ENCODE measurements at regions not wholly inside any gene's neighbourhood (a gene's known extent, or its start where the extent isn't known, plus 50 kb on each side); places are given as distances from the start of the nearest gene placed in this dataset.

DNA sequence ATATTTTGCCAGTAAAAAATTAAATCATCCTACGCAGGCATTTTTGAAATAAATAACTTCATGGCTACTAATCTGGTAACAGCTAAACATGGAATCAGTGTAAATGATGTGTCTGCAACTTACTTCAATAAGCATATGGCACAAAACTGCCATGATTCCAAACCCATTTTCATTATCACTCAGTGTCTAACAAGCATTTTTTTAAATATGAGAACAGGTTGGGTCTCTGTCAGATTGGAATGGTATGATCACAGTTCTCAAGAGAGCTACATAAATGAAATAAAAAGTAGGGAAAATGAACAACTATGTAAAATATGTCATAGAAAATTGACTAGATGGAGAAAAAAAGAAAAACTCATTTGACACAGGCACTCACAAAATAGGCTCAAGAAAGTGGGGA is 476.9 kb upstream of the NWD2 start:
- ChIA-PET POLR2A (no interaction called here), CTCF (no interaction called here)
- H3K27ac Mint-ChIP-seq = no peak overlapping the region
- no peak for ATAC-seq (ENCODE audit: low read depth)
- intact Hi-C loops (cut with micrococcal nuclease) = no loop called here
- H3K9me3 Mint-ChIP-seq = no peaks in the 10 kb centered on the region
- TF ChIP-seq, protein P1, sequence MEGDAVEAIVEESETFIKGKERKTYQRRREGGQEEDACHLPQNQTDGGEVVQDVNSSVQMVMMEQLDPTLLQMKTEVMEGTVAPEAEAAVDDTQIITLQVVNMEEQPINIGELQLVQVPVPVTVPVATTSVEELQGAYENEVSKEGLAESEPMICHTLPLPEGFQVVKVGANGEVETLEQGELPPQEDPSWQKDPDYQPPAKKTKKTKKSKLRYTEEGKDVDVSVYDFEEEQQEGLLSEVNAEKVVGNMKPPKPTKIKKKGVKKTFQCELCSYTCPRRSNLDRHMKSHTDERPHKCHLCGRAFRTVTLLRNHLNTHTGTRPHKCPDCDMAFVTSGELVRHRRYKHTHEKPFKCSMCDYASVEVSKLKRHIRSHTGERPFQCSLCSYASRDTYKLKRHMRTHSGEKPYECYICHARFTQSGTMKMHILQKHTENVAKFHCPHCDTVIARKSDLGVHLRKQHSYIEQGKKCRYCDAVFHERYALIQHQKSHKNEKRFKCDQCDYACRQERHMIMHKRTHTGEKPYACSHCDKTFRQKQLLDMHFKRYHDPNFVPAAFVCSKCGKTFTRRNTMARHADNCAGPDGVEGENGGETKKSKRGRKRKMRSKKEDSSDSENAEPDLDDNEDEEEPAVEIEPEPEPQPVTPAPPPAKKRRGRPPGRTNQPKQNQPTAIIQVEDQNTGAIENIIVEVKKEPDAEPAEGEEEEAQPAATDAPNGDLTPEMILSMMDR (IDR thresholded peaks at IDR 0.05) = no peak
- H3K4me3 Mint-ChIP-seq = no peak overlapping the region
- H3K4me1 Mint-ChIP-seq = no peaks in the 10 kb centered on the region
- no peak for DNase-seq
- no peaks in the 10 kb centered on the region for H3K27me3 Mint-ChIP-seq
- no peaks in the 10 kb centered on the region for H3K36me3 Mint-ChIP-seq (ENCODE audit: low read depth)

DNA sequence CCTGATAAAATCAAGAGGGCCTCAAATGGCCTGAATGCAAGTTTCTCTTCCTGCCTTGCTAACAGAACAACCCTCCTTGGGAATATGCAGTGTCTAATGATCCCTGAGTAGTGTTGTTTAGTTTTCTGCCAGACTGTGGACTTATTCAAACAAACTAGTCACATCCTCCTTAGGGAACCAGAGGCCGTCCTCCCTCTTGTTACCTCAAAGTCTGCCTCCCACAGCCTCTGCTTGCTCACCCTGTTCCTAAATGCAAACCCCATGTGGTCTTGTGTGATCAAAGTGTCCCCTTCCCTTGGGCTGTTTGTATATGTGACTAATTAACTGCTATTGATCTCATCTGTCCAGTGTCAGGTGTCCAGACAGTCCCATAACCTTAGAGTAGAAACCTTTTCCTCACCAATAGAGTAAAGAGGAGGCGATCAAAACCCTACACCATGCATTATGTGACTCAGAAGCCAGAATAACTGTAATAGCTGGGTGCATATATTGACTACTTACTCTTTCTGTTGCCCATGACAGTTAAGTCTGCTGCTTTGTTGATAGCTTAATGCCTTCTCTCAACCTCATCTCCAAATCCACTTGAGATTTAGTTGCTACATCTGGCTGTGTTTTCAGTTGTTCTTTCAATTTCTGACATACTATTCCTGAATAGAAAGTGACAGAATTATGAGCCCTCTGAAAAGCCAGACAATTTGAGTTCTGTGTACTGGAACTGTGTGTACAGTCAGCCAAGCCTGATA is 473.0 kb upstream of the NWD2 start:
- H3K4me1 Mint-ChIP-seq = no peaks in the 10 kb centered on the region
- no peak overlapping the region for H3K27ac Mint-ChIP-seq
- CTCF ChIA-PET = no interaction called here
- DNase-seq (no peak), ATAC-seq (ENCODE audit: low read depth) (no peak)
- no peaks in the 10 kb centered on the region for H3K9me3 Mint-ChIP-seq
- no peaks in the 10 kb centered on the region for H3K27me3 Mint-ChIP-seq
- no peak overlapping the region for H3K4me3 Mint-ChIP-seq
- H3K36me3 Mint-ChIP-seq (ENCODE audit: low read depth) = no peaks in the 10 kb centered on the region
- POLR2A ChIA-PET = no interaction called here
- TF ChIP-seq, protein P1 (IDR thresholded peaks at IDR 0.05) = no peak
- intact Hi-C loops (cut with micrococcal nuclease) = no loop called here

DNA sequence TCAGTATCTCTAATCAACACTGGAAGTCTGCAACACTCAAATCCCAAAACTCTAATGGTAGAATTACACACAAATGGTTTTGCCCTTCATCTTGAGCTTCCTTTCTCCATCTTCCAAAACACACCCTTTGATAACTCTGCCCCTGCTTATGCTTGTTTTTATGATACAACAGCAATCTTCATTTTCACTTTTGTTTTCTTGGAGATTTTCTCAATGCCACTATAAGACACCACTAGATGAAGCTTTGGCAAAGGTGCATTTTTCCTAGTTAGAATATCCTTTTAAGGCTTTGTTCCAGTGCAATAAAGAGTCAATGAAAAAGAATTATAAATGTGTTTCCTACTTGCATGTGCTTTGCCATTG is 472.4 kb upstream of the NWD2 start:
- intact Hi-C loops (cut with micrococcal nuclease) = no loop called here
- TF ChIP-seq, protein P1 (IDR thresholded peaks at IDR 0.05) = no peak
- H3K36me3 Mint-ChIP-seq (ENCODE audit: low read depth) = no peaks in the 10 kb centered on the region
- no peak for ATAC-seq (ENCODE audit: low read depth)
- no peak overlapping the region for H3K27ac Mint-ChIP-seq
- no peak for DNase-seq
- ChIA-PET POLR2A (no interaction called here), CTCF (no interaction called here)
- no peaks in the 10 kb centered on the region for H3K9me3 Mint-ChIP-seq
- no peaks in the 10 kb centered on the region for H3K27me3 Mint-ChIP-seq
- no peak overlapping the region for H3K4me3 Mint-ChIP-seq
- H3K4me1 Mint-ChIP-seq = no peaks in the 10 kb centered on the region

DNA sequence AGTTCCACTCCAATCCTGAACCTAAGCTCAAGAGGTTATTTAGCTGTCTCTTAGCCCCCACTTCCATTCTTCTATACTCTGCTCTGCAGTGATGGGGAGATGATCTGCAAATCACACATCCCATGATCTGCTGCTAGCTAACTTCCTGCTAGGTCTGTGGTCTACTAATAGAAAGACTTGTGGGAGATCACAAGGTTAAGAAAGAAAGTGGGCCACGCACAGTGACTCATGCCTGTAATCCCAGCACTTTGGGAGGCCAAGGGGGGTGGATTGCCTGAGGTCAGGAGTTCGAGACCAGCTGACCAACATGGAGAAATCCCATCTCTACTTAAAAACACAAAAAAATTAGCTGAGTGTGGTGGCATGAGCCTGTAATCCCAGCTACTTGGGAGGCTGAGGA is 471.1 kb upstream of the NWD2 start:
- TF ChIP-seq, protein P1 (IDR thresholded peaks at IDR 0.05) = no peak
- ChIA-PET CTCF (no interaction called here), POLR2A (no interaction called here)
- DNase-seq = no peak
- intact Hi-C loops (cut with micrococcal nuclease) = no loop called here
- H3K27ac Mint-ChIP-seq = no peak overlapping the region
- ATAC-seq (ENCODE audit: low read depth) = no peak
- H3K36me3 Mint-ChIP-seq (ENCODE audit: low read depth) = no peaks in the 10 kb centered on the region
- H3K4me1 Mint-ChIP-seq = no peaks in the 10 kb centered on the region
- H3K9me3 Mint-ChIP-seq = no peaks in the 10 kb centered on the region
- no peaks in the 10 kb centered on the region for H3K27me3 Mint-ChIP-seq
- no peak overlapping the region for H3K4me3 Mint-ChIP-seq

DNA sequence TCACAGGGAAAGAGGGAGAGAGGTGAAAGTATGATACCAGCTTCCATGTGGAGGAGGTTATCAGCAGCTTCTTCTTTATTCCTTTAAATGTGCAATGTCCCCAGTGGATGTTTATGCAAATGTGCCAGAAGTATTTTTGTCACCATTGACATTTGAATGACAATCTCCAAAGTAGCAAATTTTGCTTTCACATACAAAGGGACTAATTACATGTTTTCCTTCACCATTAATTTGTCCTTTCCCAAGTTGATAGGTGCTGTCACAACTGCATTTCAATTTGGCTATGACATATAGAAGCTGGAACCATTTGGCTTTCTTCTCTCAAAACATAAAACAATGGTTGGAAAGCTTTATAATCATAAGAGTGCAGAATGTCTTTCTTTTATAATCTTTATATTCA is 469.0 kb upstream of the NWD2 start:
- intact Hi-C loops (cut with micrococcal nuclease) = no loop called here
- H3K9me3 Mint-ChIP-seq = peaks cover 5% of the 10 kb centered on the region
- POLR2A ChIA-PET = no interaction called here
- no peak overlapping the region for H3K27ac Mint-ChIP-seq
- TF ChIP-seq, protein P1 (IDR thresholded peaks at IDR 0.05) = no peak
- DNase-seq (no peak), ATAC-seq (ENCODE audit: low read depth) (no peak)
- H3K4me1 Mint-ChIP-seq = no peaks in the 10 kb centered on the region
- H3K4me3 Mint-ChIP-seq = no peak overlapping the region
- H3K27me3 Mint-ChIP-seq = no peaks in the 10 kb centered on the region
- H3K36me3 Mint-ChIP-seq (ENCODE audit: low read depth) = no peaks in the 10 kb centered on the region
- CTCF ChIA-PET = no interaction called here

Data from activated B cell treated with CpG ODN at 0.5 μM for 24 hours (primary cell).